ENCODE measurements at regions not wholly inside any gene's neighbourhood (a gene's known extent, or its start where the extent isn't known, plus 50 kb on each side); places are given as distances from the start of the nearest gene placed in this dataset.

DNA sequence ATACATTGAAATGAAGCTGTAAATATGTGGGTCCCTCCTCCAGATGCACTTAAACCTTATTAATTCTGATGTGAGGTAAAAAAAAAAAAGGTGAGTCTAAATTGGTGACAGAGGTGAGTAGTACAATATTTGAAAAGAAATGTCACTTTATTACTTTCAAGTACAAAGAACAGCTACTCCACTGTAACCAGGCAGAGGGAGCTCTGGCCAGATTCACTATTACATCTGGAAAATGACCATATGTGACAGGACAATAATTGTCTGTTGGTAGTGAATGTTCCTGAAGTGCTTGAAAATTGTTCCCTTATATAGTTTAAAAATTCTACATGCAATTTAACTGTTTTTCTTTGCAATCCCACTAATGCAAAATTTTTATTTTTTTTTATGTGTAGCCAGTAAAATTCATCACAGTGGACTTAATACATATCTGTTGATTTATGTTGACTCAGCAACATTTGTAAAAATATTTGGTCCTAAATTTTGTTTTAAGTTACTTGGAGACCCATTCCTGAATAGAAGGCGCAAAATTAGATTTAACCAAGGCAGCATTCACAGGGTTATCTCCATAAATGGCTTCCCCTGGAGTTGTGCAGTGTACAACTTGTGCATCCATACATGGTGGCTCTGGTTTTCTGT is 231.9 kb upstream of the TBC1D5 start:
- TF ChIP-seq YY1 (IDR thresholded peaks at IDR 0.05; ENCODE audit: insufficient read depth, insufficient read length) (no peak), SUZ12 (IDR thresholded peaks at IDR 0.05; ENCODE audit: extremely low read depth, insufficient read depth, insufficient read length) (no peak), ZNF274 (IDR thresholded peaks at IDR 0.05; ENCODE audit: low read depth, low read length) (no peak)
